Loucy (cell line): ENCODE measurements at regions not wholly inside any gene's neighbourhood (a gene's known extent, or its start where the extent isn't known, plus 50 kb on each side); places are given as distances from the start of the nearest gene placed in this dataset.
"Not testable (repeated sequence)": the region's sequence is repeated elsewhere in the genome, so short reads cannot be mapped to it uniquely, and the experiment has no call there.

Experiments used
- H2AFZ ChIP-seq: fragments of 200-600 bp; sonication (generic); 2 replicates; pipeline ENCODE4 v1.6.0; 2016; ENCODE audit warnings: antibody characterized with exemption, mild to moderate bottlenecking, low read length, moderate library complexity
- H3F3A ChIP-seq: fragments of 200-600 bp; 2 replicates; pipeline ENCODE4 v1.6.0; 2016; ENCODE audit warnings: antibody characterized with exemption, low read depth, mild to moderate bottlenecking
- H3K27me3 ChIP-seq: fragments of 200-600 bp; sonication (generic); 2 replicates; pipeline ENCODE4 v1.6.1; 2014; ENCODE audit warnings: low read length, mild to moderate bottlenecking; ENCODE audit not compliant: insufficient read depth, poor library complexity, severe bottlenecking
- H3K36me3 ChIP-seq: fragments of 200-600 bp; sonication (generic); 2 replicates; pipeline ENCODE4 v1.6.1; 2016; ENCODE audit warnings: low read length; ENCODE audit not compliant: insufficient read depth
- H3K4me1 ChIP-seq: fragments of 200-600 bp; sonication (generic); 2 replicates; pipeline ENCODE4 v1.5.1; 2014; ENCODE audit warnings: low read length, mild to moderate bottlenecking; ENCODE audit not compliant: insufficient read depth, poor library complexity, severe bottlenecking
- H3K4me2 ChIP-seq: fragments of 200-600 bp; sonication (generic); 2 replicates; pipeline ENCODE4 v1.6.0; 2014; ENCODE audit warnings: antibody characterized with exemption, low read length, low read depth, mild to moderate bottlenecking; ENCODE audit not compliant: poor library complexity, severe bottlenecking
- H3K4me3 ChIP-seq: fragments of 200-600 bp; sonication (generic); 2 replicates; pipeline ENCODE4 v1.5.1; 2014; ENCODE audit warnings: low read length, mild to moderate bottlenecking, mixed read lengths; ENCODE audit not compliant: poor library complexity, severe bottlenecking
- H3K79me2 ChIP-seq: fragments of 200-600 bp; sonication (generic); 2 replicates; pipeline ENCODE4 v1.6.1; 2014; ENCODE audit warnings: low read length; ENCODE audit not compliant: insufficient read depth
- H3K9ac ChIP-seq: fragments of 200-600 bp; sonication (generic); 2 replicates; pipeline ENCODE4 v1.6.0; 2014; ENCODE audit warnings: mild to moderate bottlenecking, low read depth, low read length, moderate library complexity; ENCODE audit not compliant: poor library complexity, severe bottlenecking
- H3K9me2 ChIP-seq: fragments of 200-600 bp; sonication (generic); replicated peaks from 2 replicates; pipeline ENCODE4 v1.6.1; 2016; ENCODE audit warnings: low read depth, low read length, mixed read lengths
- H3K9me3 ChIP-seq: fragments of 200-600 bp; sonication (generic); 2 replicates; pipeline ENCODE4 v1.6.1; 2014; ENCODE audit warnings: mild to moderate bottlenecking, antibody characterized with exemption, low read length, low read depth; ENCODE audit not compliant: insufficient read depth
- H4K20me1 ChIP-seq: fragments of 200-600 bp; sonication (generic); 2 replicates; pipeline ENCODE4 v1.6.0; 2014; ENCODE audit warnings: antibody characterized with exemption, low read length, mild to moderate bottlenecking; ENCODE audit not compliant: insufficient read depth, poor library complexity, severe bottlenecking
- EZH2phosphoT487 ChIP-seq: fragments of 200-600 bp; IDR thresholded peaks from 2 replicates; pipeline ENCODE4 v1.6.1; 2018; ENCODE audit warnings: antibody characterized with exemption, mild to moderate bottlenecking, moderate library complexity, borderline replicate concordance
- TF ChIP-seq, protein P1 (sequence below): fragments of 200-600 bp; sonication (generic); conservative IDR thresholded peaks from 2 replicates; pipeline ENCODE4 v1.5.1; 2014; ENCODE audit warnings: mild to moderate bottlenecking, antibody characterized with exemption, low read length

DNA sequence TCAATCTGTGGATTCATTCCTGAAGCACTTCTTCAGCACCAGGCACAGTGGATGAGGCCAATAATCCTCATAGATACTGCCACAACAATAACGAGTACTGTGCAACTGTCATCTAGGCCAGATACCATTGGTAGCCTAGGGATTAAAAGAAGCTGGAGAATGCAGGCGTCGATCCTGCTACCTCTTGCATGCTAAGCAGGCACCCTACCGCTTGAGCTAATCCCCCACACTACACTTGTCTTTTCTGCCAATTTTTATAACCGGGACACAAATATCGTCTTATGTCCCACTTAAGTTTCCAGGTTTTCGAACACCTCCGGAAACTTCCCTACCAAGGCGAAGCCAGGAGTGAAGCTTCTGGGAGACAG, 90.2 kb upstream of the ZNF322 start:
- H3K79me2 ChIP-seq, H3K9me3 ChIP-seq, H3K36me3 ChIP-seq, H4K20me1 ChIP-seq, H3K4me2 ChIP-seq, H3K4me3 ChIP-seq, H3F3A ChIP-seq, H3K4me1 ChIP-seq, H3K9ac ChIP-seq, H3K27me3 ChIP-seq, H3K9me2 ChIP-seq, H2AFZ ChIP-seq: not testable (repeated sequence)

DNA sequence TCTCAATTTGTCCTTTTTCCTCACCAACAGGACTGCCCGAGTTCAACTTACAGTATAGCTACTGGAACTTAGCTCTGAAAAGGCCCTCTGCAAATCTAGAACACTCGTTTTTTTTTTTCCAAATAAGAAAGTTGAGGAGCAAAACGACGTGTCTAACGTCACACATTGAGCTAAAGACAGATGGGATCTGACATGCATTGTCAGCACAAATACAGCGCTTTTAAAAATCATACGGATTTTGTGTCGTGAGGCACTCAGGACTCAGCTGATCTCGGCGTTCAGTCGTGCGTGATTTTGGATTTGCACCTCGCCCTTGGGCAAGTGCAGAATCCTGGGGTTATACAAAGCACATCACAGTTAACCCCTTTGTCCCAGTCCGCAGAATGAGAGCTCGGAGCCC, 94.7 kb upstream of the ZNF322 start:
- TF ChIP-seq EZH2phosphoT487, result no peak
- TF ChIP-seq, protein P1, sequence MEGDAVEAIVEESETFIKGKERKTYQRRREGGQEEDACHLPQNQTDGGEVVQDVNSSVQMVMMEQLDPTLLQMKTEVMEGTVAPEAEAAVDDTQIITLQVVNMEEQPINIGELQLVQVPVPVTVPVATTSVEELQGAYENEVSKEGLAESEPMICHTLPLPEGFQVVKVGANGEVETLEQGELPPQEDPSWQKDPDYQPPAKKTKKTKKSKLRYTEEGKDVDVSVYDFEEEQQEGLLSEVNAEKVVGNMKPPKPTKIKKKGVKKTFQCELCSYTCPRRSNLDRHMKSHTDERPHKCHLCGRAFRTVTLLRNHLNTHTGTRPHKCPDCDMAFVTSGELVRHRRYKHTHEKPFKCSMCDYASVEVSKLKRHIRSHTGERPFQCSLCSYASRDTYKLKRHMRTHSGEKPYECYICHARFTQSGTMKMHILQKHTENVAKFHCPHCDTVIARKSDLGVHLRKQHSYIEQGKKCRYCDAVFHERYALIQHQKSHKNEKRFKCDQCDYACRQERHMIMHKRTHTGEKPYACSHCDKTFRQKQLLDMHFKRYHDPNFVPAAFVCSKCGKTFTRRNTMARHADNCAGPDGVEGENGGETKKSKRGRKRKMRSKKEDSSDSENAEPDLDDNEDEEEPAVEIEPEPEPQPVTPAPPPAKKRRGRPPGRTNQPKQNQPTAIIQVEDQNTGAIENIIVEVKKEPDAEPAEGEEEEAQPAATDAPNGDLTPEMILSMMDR, result no peak
- H3F3A ChIP-seq, result no peaks in the 10 kb centered on the region
- no peak overlapping the region for H3K4me3 ChIP-seq
- no peaks in the 10 kb centered on the region for H3K36me3 ChIP-seq
- no peaks in the 10 kb centered on the region for H4K20me1 ChIP-seq
- H3K9ac ChIP-seq, result no peak overlapping the region
- no peaks in the 10 kb centered on the region for H3K9me2 ChIP-seq
- H3K9me3 ChIP-seq, result no peaks in the 10 kb centered on the region
- no peaks in the 10 kb centered on the region for H3K27me3 ChIP-seq
- no peak overlapping the region for H2AFZ ChIP-seq
- no peaks in the 10 kb centered on the region for H3K4me1 ChIP-seq
- H3K79me2 ChIP-seq, result no peaks in the 10 kb centered on the region
- H3K4me2 ChIP-seq, result no peak overlapping the region

DNA sequence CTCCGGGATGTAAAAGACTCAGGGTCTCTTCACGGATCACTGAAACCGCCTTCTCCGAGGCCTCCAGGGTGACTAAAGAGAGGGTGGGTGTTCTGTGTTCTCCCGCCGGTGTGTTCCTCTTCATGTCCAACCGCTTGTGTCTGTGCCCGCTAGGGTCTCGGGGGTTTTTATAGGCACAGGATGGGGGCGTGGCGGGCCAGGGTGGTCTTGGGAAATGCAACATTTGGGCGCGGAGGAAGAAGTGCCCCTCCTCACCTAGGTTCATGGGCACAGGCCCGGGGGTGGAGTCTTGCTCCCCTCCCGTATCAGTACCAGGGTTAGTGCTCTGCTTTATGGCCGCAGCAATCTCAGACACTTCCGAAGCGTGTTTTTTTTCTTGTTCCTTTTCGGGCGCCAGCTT, 95.3 kb upstream of the ZNF322 start:
- H3K4me3 ChIP-seq, H3K4me1 ChIP-seq, H3K27me3 ChIP-seq: not testable (repeated sequence)

DNA sequence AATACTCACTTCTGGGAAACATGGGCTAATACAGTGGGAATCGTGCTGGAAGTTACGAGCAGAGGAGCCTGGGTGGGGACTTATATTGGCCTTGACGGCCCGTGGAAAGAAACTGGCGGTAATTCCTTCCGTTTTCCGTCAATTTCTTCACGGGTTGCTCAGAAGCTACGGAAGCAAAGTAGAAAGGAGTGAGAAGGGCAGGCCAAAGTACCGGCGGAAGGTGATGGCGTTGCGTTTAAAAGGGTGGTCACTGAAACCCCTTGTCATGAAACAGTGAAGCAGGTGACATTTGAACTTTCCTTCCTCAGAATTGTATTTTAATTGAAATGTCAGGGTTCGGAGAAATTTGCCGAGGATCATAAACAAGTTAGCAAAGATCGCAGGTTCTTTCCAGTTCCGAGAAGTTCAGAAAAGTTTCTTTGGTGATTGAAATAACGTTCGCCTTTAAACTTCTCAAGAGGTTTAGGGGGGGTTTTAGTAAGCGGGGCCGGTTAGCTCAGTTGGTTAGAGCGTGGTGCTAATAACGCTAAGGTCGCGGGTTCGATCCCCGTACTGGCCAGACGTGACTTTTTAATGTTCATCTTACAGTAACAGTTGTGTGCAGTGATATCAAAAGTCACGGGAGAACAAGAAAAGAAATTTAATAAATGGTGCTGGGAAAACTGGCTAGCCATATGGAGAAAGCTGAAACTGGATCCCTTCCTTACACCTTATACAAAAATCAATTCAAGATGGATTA, 96.7 kb upstream of the ZNF322 start:
- not testable (repeated sequence) for H3K4me2 ChIP-seq, H3F3A ChIP-seq, H3K4me3 ChIP-seq, H3K4me1 ChIP-seq, H2AFZ ChIP-seq, H3K79me2 ChIP-seq, H3K9me2 ChIP-seq, H3K36me3 ChIP-seq, H3K27me3 ChIP-seq, H3K9ac ChIP-seq, H4K20me1 ChIP-seq, H3K9me3 ChIP-seq

More for the DNA sequence above, 95.3 kb upstream of the ZNF322 start:
- not testable (repeated sequence) for H4K20me1 ChIP-seq, H3F3A ChIP-seq, H3K9me3 ChIP-seq, H3K4me2 ChIP-seq, H3K36me3 ChIP-seq, H3K79me2 ChIP-seq, H3K9ac ChIP-seq, H3K9me2 ChIP-seq, H2AFZ ChIP-seq

DNA sequence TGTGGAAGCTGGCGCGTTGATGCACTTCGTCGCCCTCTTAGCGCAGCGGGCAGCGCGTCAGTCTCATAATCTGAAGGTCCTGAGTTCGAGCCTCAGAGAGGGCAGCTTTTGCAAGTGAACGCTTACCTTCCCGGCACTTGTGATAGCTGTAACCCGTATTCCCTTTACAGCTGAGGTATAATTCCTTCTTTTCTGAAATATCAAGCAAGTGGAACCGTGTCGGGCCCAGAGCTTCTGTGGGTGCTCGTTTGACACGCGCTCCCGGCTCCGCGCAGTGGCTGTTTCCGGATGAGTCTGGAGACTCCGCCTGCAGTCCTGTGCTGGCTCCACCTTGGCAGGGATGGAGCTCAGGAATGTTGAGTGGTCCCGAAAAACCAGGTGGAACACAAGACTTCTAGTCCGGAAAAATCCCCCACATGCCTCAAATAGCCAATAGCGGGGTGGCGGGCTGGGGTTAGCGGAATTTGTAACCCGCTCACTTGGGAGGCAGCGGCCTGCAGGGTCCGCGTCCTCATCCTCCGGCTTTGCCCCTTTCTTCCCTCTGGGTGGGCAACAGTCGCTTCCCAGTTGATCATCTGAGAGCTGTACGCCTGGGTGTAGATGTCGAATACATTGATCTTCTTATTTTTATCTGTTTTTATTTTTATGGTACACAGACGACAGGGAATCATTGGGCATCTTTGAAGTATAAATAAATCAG, 106.8 kb upstream of the ZNF322 start:
- not testable (repeated sequence) for H3K9me3 ChIP-seq, H3K9me2 ChIP-seq, H3K4me2 ChIP-seq, H4K20me1 ChIP-seq, H3K4me3 ChIP-seq, H3F3A ChIP-seq, H3K36me3 ChIP-seq, H3K9ac ChIP-seq, H3K79me2 ChIP-seq, H3K4me1 ChIP-seq, H3K27me3 ChIP-seq, H2AFZ ChIP-seq

DNA sequence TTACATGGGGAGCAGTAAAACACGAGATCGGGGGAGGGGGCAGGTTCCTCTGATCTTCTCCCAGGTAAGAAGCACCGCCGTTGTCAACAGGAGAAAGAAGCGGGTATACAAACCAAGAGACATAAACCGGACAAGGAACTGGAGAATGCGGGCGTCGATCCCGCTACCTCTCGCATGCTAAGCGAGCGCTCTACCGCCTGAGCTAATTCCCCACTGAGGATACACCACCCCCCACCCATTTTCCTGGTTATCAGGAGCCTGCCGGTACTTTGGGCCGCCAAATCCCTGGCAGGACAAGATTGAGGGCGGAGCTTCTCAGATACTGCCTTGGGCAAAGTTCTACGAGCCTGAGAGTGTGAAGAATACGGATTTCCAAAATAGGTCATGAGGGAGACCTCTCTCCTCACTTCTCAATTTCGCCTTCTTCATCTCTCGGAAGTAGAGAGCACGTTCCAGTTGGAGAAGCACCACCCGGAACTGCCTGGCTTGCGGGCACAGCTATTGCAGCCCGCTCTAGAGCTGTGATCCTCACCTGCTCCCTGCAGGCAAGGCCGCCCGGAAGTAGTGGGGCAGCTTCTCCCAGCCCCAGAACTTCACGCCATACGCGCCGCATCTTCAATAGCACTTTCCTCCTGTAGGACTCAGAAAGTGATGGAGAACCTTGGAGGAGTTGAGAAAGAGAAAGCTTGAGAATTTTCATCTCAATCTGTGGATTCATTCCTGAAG, 111.6 kb upstream of the ZNF322 start:
- H3K4me3 ChIP-seq, H3K9me2 ChIP-seq, H3K9ac ChIP-seq, H3K4me2 ChIP-seq, H3K27me3 ChIP-seq, H3K79me2 ChIP-seq, H3K9me3 ChIP-seq, H4K20me1 ChIP-seq, H3K4me1 ChIP-seq, H3F3A ChIP-seq, H3K36me3 ChIP-seq, H2AFZ ChIP-seq: not testable (repeated sequence)
